Lower leg skin (tissue), 4 donors: ENCODE measurements at regions not wholly inside any gene's neighbourhood (a gene's known extent, or its start where the extent isn't known, plus 50 kb on each side); places are given as distances from the start of the nearest gene placed in this dataset.

ENCODE experiments used
- DNase-seq, 2 donors: peaks; one replicate each; pipeline ENCODE4 v3.0.0-alpha.2; 2019; ENCODE audit warnings: low spot score in 2 of 2
- H3K4me3 ChIP-seq: fragments of 200-600 bp; sonication (generic); 2 replicates; pipeline ENCODE4 v1.5.1; 2017; ENCODE audit warnings: mild to moderate bottlenecking, low read depth; ENCODE audit not compliant: poor library complexity, severe bottlenecking
- POLR2A ChIP-seq, 2 donors: fragments of 450-650 bp; IDR thresholded peaks; one replicate each; pipeline ENCODE4 v1.6.1; 2016 to 2017; ENCODE audit warnings: antibody characterized with exemption in 2 of 2, mild to moderate bottlenecking in 1 of 2, moderate library complexity in 1 of 2
- WGBS, 2 donors: methylation state at CpG; one replicate each; pipeline ENCODE4 v1.1.5; 2018; 5-methylcytosine and 5-hydroxymethylcytosine counted together
- intact Hi-C: fragments of 100-400 bp; cut with DNase I; formaldehyde crosslinking; loops from one replicate; pipeline ENCODE4 v1.15.0; 2023; ENCODE audit warnings: low total_unique reads
- TF ChIP-seq, protein P1 (sequence below), 3 donors: fragments of 450-650 bp; IDR thresholded peaks; one replicate each; pipeline ENCODE4 v1.5.1; 2016; ENCODE audit warnings: antibody characterized with exemption in 3 of 3, mild to moderate bottlenecking in 3 of 3, moderate library complexity in 2 of 3

DNA sequence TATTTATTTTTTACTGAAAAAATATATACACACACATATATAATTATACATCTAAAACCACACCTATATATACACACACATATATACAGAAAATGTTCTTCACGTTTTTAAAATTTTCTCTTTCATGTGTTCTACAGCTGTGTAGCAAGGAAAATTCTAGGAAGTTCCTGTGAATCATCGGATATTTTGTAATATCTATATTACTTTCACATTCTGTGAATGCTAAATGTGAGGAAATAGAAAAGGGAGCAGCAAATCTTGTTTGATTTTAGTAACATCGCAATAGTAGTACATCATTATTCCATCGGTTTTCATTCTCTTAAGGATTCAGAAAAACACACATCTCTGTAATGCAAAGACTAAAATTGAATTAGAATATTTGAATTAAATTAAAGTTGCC is 836.8 kb upstream of the NECTIN3 start:
- H3K4me3 ChIP-seq, result no peak overlapping the region
- no peak for DNase-seq
- intact Hi-C loops, result no loop called here
- TF ChIP-seq, protein P1, sequence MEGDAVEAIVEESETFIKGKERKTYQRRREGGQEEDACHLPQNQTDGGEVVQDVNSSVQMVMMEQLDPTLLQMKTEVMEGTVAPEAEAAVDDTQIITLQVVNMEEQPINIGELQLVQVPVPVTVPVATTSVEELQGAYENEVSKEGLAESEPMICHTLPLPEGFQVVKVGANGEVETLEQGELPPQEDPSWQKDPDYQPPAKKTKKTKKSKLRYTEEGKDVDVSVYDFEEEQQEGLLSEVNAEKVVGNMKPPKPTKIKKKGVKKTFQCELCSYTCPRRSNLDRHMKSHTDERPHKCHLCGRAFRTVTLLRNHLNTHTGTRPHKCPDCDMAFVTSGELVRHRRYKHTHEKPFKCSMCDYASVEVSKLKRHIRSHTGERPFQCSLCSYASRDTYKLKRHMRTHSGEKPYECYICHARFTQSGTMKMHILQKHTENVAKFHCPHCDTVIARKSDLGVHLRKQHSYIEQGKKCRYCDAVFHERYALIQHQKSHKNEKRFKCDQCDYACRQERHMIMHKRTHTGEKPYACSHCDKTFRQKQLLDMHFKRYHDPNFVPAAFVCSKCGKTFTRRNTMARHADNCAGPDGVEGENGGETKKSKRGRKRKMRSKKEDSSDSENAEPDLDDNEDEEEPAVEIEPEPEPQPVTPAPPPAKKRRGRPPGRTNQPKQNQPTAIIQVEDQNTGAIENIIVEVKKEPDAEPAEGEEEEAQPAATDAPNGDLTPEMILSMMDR (IDR thresholded peaks at IDR 0.05), result no peak
- TF ChIP-seq POLR2A (IDR thresholded peaks at IDR 0.05), result no peak
- WGBS, 2 donors, result 55 to 63% methylated on average over 4 of the region's 4 CpGs

DNA sequence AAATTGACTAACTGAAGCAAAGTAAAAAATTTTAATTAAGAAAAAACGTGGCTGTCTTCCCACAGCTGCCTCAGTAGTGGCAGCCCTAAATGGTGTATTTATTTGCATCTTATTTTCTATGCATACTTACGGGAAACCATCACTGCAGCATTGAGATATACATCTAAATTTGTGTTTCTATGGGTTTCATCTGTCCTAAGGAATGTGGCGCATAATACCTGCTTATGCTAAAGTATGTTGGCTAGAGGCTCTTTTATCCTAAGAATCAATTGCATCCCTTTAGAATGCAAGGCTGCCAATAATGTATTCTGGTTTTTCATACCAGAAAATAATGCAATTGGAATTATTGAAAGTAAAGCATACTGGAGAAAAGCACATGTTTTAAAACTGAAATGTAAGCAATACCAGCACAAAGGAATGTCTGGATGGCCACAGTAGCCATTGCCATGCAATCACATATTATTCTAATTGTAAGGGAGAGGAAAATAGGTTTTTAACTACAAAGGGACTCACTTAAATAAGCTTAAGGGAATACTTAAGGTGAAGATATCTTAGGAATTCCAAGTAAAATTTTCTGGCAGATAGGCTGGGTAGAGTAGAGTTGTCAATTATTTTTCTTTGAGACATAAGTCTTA is 834.5 kb upstream of the NECTIN3 start:
- no peak overlapping the region for H3K4me3 ChIP-seq
- TF ChIP-seq POLR2A (IDR thresholded peaks at IDR 0.05), result no peak
- TF ChIP-seq, protein P1 (IDR thresholded peaks at IDR 0.05), result no peak
- intact Hi-C loops, result no loop called here
- no peak for DNase-seq
- WGBS, 2 donors, result 32 to 41% methylated on average over 3 of the region's 3 CpGs

DNA sequence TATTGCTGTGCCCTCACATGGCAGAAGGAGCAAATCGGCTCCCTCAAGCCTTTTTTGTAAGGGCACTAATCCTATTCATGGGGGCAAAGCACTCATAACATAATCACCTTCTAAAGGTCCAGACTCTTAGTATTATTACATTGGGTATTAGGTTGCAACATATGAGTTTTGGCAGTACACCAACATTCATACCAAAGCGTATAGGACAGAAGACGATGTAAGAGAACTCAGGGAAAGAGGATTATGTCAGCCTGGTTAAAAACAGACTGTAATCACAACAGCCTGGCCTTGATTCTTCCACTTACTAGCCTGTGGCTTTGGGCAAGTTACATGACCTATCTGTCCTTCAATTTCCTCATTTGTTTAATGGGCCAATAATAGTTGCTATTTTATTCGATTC is 828.5 kb upstream of the NECTIN3 start:
- DNase-seq, result no peak
- no peak overlapping the region for H3K4me3 ChIP-seq
- no peak for TF ChIP-seq POLR2A (IDR thresholded peaks at IDR 0.05)
- TF ChIP-seq, protein P1 (IDR thresholded peaks at IDR 0.05), result no peak
- WGBS, 2 donors, result 57 to 64% methylated on average over 4 of the region's 4 CpGs
- intact Hi-C loops, result no loop called here

DNA sequence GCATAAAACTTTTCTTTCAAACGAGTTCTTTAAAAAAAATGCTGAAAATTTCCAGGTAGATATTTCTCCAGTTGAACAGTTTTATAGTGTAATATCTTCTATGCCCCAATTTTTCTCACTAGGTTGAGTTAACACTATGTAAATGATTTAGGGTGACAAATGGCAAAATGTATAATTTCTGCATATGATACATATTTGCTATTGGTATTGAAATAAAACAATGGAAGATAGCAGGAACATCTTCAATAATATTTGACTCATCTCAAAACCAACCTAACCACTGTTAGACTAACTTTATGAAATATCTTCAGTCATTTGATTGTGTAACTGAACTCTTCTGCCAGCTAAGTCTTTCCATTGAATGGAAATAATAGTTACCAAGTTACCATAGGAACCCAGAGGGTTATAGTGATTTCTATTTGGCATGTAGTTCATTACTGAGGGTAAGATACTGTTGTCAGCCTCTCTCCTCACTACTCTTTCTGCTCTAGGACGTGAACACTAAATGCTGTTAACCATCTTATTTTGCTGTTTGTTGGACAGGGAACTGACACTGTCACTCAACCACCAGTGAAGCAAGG is 824.7 kb upstream of the NECTIN3 start:
- TF ChIP-seq, protein P1 (IDR thresholded peaks at IDR 0.05), result no peak
- TF ChIP-seq POLR2A (IDR thresholded peaks at IDR 0.05), result no peak
- no peak overlapping the region for H3K4me3 ChIP-seq
- intact Hi-C loops, result no loop called here
- 36 to 38% methylated on average over 2 of the region's 2 CpGs for WGBS, 2 donors
- no peak for DNase-seq

DNA sequence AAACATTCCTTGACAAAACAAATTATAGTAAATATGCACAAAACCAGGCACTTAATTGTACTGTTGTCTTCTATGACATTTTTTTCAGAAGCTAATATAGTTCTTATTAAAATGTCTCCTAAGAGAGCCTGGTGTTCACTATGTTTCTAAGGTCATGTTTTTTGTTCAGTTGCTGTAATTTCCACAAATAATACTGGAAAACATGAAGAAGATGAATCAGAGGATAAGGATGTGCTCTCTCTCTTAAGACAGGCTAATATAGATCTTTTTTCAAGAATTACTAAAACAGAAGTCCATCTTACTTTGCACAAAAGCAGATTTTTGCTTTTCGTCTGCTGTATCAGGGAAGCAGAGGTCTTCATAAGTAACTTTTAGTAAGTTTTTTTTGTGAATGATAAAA is 823.0 kb upstream of the NECTIN3 start:
- 81 to 83% methylated on average over 1 of the region's 1 CpG for WGBS, 2 donors
- no peak for DNase-seq
- intact Hi-C loops, result no loop called here

More for the DNA sequence above, 823.0 kb upstream of the NECTIN3 start:
- no peak for TF ChIP-seq POLR2A (IDR thresholded peaks at IDR 0.05)
- TF ChIP-seq, protein P1 (IDR thresholded peaks at IDR 0.05), result no peak
- H3K4me3 ChIP-seq, result no peak overlapping the region
